Suppressor macrophage (primary cell): ENCODE measurements at regions not wholly inside any gene's neighbourhood (a gene's known extent, or its start where the extent isn't known, plus 50 kb on each side); places are given as distances from the start of the nearest gene placed in this dataset.
"Not testable (repeated sequence)": the region's sequence is repeated elsewhere in the genome, so short reads cannot be mapped to it uniquely, and the experiment has no call there.

Experiments used
- DNase-seq, 4 experiments: peaks; one replicate each; pipeline ENCODE4 v3.0.0-alpha.2; 2020 to 2022

GRCh38 chr3:164459521-164460151 is 618.7 kb downstream of the SI start:
- no peak for DNase-seq

DNA sequence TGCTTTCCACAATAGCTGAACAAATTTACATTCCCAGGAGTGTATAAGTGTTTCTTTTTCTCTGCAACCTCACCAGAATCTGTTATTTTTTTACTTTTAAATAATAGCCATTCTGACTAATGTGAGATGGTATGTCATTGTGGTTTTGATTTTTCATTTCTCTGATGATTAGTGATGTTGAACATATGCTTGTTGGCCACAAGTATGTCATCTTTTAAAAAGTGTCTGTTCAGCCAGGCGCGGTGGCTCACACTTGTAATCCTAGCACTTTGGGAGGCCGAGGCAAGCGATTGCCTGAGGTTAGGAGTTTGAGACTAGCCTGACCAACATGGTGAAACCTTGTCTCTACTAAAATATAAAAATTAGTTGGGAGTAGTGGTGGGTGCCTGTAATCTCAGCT is 619.3 kb downstream of the SI start:
- no peak for DNase-seq

DNA sequence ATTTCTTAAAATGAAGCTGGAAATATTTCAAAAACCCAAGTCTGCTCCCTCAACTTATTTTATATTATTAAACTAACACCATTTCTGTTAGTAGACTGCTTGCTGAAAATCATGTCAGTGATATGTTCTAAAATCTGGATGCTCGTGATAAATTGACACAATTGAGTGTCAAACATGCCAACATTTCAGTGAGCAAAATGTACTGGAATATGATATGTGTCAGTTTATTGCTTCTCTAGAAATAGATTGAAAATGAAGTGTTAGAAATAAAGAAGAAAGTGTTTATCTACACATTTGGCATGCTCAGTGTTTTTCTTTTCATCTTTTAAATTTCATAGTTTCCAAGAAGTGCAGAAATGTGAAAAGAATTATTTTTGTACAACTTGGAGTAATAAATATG is 624.6 kb downstream of the SI start:
- DNase-seq = no peak

DNA sequence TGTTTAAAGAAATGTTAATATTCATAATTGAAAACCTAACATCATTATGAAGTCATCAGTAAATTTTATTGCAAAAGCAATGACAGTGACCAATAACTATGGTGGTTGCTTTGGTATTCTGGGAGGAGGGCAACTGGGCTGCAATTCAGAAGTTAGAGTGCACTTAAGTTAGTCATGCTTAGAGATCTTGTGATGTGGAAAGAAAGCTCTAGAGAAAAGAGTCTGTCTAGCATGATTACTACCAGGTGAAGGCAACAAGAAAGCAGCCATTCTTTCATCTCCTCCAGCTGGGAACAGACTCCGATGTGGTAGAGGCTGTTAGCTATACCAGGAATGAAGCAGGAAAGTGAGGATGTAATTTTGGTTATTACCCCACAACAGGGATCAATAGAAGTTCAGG is 625.6 kb downstream of the SI start:
- no peak for DNase-seq

- no peak for DNase-seq
Measured at GRCh38 chr3:164451072-164451910, 627.0 kb downstream of the SI start.

DNA sequence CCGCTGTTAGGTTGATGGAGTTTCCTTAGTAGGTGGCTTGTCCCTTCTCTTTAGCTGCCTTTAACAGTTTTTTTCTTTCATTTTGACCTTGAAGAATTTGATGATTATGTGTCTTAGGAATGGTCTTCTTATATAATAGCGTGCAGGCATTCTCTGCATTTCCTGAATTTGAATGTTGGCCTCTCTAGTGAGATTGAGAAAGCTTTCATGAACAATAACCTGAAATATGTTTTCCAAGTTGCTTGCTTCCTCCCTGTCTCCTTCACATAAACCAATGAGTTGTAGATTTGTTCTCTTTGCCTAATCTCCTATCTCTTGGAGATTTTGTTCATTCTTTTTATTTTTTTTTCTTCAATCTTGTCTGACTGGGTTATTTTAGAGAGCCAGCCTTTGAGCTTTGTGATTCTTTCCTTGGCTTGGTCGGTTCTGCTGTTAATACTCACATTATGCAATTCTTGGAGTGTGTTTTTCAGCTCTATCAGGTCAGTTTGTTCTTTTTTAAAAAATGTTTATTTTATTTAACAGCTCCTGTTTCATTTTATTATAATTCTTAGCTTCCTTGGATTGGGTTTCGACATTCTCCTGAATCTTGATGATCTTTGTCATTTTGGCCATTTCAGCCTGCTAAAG is 627.9 kb downstream of the SI start:
- DNase-seq = no peak

DNA sequence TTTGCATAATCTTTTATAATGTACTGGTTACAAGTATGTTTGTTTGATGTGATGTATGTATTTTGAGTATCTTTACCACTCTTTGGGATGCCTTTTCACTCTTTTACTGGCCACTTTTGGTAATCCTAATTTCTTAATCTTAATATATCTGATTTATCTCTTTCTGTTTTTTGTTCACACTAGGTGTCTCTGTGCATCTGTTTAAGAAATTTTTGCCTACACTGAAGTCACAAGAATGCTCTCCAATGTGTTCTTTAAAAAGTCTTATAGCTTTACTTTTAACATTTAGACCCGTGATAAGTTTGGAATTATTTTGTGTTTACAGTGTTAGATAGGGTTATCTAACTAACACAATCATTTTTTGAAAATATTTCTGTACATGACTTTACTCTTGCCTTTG is 659.1 kb downstream of the SI start:
- no peak for DNase-seq

GRCh38 chr3:164418414-164418813 is 659.9 kb downstream of the SI start:
- no peak for DNase-seq

DNA sequence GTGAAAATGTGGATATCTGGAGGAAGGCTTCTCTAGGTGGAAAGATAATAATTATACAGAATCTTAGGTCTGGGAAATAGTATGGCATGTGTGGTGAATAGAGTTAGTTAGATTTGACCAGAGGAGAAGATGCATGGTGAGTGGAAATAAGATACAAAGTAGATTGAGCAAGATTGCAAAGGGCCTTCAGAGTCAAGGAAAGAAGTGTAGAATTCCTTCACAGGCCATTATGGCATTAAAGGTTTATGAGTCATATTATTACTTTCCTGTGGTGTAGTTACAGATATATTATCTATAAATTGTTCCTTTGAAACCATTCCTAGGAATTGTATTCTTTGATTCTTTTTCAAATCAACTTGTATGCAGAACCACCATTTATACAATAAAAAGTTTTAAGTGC is 660.3 kb downstream of the SI start:
- DNase-seq = no peak

- DNase-seq = no peak
Measured at GRCh38 chr3:164416491-164417222, 661.6 kb downstream of the SI start.

- DNase-seq = no peak
Measured at GRCh38 chr3:164408326-164408725, 670.0 kb downstream of the SI start.

DNA sequence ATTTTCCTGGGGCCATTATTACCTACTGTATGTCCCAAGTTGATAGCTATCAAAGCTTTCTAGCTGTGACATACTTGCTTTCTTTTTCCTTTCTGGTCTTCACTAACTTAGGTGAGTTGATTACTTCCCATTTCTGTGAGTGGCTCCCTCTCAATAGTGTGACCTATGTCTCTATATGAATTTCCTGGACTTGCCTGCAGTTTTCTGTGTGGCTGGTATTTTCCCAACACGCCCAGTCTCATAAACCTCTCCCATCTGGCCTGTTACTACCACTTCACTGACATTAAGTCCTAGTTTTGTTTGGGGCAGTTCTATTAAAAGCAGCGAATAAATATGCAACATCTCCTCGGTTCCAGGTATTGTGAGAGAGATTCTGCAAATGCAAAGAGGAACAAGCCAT is 671.2 kb downstream of the SI start:
- DNase-seq = no peak

DNA sequence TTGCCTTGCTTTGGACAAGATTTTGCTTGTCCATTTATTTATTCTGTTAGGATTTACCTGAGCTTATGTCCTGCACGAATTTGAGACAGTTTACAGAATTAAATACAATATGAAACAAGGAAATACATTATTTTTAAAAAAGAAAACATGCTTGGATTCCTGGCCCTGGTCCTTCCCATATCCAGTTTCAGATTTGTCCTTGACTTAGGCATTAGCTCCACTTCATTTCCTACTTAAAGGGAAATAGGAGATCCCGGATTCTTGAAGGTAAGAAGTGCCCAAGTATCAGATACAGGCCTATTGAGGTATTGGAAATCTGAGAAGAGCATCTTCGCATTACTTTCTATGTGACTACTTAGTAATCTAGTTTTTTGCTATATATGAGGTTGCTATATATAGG is 672.0 kb downstream of the SI start:
- no peak for DNase-seq

DNA sequence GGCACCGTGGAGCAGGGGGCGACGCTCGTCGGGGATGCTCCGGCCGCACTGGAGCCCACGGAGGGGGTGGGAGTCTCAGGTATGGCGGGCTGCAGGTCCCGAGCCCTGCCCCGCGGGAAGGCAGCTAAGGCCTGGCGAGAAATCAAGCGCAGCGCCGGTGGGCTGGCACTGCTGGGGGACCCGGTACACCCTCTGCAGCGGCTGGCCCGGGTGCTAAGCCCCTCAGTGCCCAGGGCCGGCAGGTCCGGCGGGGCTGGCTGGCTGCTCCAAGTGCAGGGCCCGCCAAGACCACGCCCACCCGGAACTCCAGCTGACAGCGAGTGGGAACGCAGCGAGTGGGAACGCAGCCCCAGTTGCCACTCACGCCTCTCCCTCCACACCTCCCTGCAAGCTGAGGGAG is 676.4 kb downstream of the SI start:
- no peak for DNase-seq

DNA sequence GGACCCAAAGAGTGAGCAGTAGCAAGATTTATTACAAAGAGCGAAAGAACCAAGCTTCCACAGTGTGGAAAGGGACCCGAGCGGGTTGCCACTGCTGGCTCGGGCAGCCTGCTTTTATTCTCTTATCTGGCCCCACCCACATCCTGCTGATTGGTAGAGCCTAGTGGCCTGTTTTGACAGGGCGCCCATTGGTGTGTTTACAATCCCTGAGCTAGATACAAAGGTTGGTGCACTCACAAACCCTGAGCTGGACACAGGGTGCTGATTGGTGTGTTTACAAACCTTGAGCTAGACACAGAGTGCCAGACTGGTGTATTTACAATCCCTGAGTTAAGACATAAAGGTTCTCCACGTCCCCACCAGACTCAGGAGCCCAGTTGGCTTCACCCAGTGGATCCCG is 676.9 kb downstream of the SI start:
- not testable (repeated sequence) for DNase-seq

DNA sequence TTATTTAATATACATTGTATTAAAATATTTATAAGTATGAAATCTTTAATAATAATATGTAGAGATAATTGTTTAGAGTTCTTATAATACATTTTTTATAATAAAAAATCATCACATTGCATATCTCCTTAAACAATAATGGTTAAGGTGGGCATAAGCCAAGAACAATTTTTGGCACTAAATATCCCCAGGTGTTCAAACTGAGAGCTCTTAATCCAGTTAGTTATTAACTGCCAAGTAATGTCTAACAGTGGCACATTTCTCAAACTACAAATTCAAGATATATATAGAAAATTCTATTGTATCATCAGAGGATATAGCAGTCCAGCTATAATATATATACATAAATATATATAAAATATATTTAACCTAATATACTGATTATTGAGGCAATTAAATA is 680.8 kb downstream of the SI start:
- no peak for DNase-seq

DNA sequence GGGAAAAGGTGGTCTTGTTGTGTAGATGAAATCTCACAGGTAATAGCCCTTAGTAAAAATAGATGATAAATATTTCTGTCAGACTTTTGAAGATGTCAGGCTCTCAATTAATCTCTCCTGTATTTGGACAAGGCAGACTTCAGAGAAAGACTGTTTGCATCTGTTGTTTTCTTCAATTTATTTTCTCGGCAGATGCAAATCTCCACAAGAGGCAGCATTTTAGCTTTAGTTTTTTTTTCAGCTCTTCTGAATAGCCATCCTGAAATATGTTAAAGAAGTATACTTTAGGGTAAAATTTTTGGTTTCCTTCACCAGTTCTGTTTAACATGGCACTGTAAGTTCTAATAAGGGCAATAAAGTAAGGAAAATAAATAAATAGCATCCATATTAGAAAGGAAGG is 685.1 kb downstream of the SI start:
- no peak for DNase-seq

DNA sequence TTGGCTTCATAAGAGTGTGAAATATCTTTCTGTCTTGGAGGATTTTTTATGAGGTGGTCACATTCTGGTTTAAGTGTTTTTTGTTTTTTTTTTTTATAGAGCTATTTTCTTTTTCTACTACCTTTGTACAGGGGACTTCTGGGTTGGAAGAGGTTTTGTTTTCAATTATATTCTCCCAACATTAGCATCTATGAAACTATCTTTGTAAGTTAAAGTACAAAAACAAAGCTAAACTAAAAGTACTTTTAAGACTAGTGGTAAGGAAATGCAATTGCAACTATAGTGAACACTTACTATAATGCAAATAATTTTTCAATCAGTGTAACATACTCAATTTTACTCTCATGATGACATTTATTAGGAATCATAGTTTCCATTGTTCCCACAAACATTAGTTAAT is 688.2 kb downstream of the SI start:
- DNase-seq = no peak

- no peak for DNase-seq
Measured at GRCh38 chr3:164387236-164387635, 691.1 kb downstream of the SI start.

GRCh38 chr3:164380156-164380555 is 698.1 kb downstream of the SI start:
- no peak for DNase-seq

GRCh38 chr3:164377466-164377865 is 700.8 kb downstream of the SI start:
- no peak for DNase-seq

GRCh38 chr3:164375995-164376394 is 702.3 kb downstream of the SI start:
- DNase-seq = no peak

GRCh38 chr3:164375538-164375937 is 702.8 kb downstream of the SI start:
- no peak for DNase-seq
